Right cardiac atrium (tissue), 5 donors: ENCODE measurements at regions not wholly inside any gene's neighbourhood (a gene's known extent, or its start where the extent isn't known, plus 50 kb on each side); places are given as distances from the start of the nearest gene placed in this dataset.
"Not testable (repeated sequence)": the region's sequence is repeated elsewhere in the genome, so short reads cannot be mapped to it uniquely, and the experiment has no call there.

Experiments
- ATAC-seq, 2 donors: fragments of 200-7000 bp; cut with Tn5 transposase; one replicate each; pipeline versions ENCODE4 v1.8.0 to v1.9.1; 2020; ENCODE audit warnings: moderate library complexity in 2 of 2, mild to moderate bottlenecking in 1 of 2
- DNase-seq, 3 donors: peaks; one replicate each; pipeline ENCODE4 v3.0.0-alpha.2; 2020
- H3K27ac ChIP-seq: one replicate; pipeline ENCODE4 v1.5.1; 2013; ENCODE audit warnings: mild to moderate bottlenecking, low read length, control low read depth, moderate library complexity
- H3K27me3 ChIP-seq: one replicate; pipeline ENCODE4 v1.6.1; 2013; ENCODE audit not compliant: control insufficient read depth, insufficient read depth
- H3K4me1 ChIP-seq: one replicate; pipeline ENCODE4 v1.6.1; 2013; ENCODE audit warnings: low read length; ENCODE audit not compliant: control insufficient read depth, insufficient read depth
- H3K4me3 ChIP-seq: one replicate; pipeline ENCODE4 v1.5.1; 2013; ENCODE audit warnings: low read length, control low read depth
- H3K9me3 ChIP-seq: one replicate; pipeline ENCODE4 v1.6.1; 2013; ENCODE audit warnings: low read length; ENCODE audit not compliant: control insufficient read depth
- WGBS: extraction: QIAGEN DNeasy Blood & Tissue Kit; methylation state at CpG from one replicate; pipeline ENCODE4 v1.1.7; 2013; 5-methylcytosine and 5-hydroxymethylcytosine counted together
- intact Hi-C, 4 donors: fragments of 100-400 bp; cut with DNase I; formaldehyde crosslinking; loops; one replicate each; pipeline versions ENCODE4 v1.11.0 to v1.14.0; 2022 to 2023
- donor health status: healthy with polysubstance abuse.
- donor health status: DM: no; HTN: yes; CAD: no.
- donor health status: DM: no; HTN: no; CAD: no.
- donor health status: DM: no; HTN: yes; CAD: no; lungs with severe emphysema.
- donor health status: DM: yes; HTN: yes; CAD: no.

DNA sequence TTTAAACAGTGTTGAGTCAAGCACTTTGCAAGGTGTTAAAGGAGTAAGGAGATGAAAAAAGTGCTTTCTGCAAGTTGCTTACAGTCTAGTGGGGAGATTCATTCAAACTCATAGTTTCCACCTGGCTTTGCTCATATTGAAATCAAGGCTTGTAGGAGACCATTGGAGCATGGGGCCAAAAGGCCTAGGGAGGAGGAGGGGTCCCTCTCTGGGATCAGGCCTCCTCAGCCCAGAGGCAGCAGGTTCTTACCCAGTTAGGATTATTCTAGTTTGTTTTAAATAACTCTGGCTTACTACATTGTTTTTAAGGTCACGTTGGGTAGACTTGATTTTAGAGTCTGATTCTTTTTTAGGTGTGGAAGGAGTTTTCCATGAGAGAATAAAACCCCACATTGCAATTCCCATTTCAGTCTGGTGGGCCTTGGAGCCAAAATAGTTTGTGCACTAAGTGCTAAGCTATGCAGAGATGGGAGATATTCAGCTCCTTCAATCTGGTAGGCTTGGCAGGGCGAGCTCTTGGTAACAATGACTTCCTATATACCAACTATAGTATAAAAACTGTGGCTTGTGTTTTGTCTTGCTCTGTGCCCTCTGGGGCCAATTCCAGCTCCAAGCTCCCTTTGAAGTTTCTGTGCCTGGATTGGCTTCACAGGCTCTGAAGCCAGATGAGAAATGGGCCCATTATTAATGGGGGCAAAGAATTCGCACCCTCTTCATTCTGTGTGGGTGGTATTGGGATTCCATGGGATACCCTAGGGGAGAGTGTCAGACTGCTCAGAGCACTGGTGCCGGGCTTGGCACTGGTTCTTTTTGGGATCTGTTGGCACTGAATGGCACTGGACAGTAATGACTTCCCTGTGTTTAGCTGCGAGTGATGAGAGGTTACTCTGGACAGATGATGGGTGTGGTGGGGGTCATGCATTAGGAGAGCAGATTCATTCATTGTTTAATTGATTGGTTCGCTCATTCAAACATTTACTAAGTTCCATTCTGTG, 301.1 kb downstream of the MYCN start:
- ATAC-seq = no peak
- Histone ChIP-seq H3K4me1 (no peaks in the 10 kb centered on the region), H3K27ac (no peak overlapping the region), H3K27me3 (no peaks in the 10 kb centered on the region), H3K4me3 (no peak overlapping the region), H3K9me3 (no peaks in the 10 kb centered on the region)
- 83% methylated on average over 6 of the region's 6 CpGs for WGBS
- DNase-seq = no peak
- intact Hi-C loops = no loop called here

DNA sequence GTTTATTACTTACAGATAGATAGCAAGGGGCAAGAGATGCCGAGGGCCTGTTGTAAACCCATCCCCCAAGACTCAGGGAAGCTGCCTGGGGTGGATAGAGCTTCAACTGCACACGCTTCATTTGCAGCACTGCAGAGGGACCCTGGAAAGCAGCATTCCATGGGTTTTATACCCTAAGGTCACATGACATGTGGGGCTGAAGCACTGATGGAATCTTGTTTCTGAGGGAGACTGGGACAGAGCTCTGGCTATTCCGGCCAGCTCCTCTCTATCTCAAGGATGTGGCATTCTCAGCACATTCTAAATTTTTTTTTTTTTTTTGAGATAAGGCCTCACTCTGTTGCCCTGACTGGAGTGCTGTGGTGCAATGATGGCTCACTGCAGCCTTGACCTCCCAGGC, 300.1 kb downstream of the MYCN start:
- H3K4me1 ChIP-seq = peaks cover 2% of the 10 kb centered on the region
- ATAC-seq (no peak), DNase-seq (no peak)
- WGBS = 50% methylated on average over 3 of the region's 3 CpGs
- H3K4me3 ChIP-seq = no peak overlapping the region
- no peaks in the 10 kb centered on the region for H3K27me3 ChIP-seq
- no peaks in the 10 kb centered on the region for H3K9me3 ChIP-seq
- intact Hi-C loops = no loop called here
- H3K27ac ChIP-seq = no peak overlapping the region

DNA sequence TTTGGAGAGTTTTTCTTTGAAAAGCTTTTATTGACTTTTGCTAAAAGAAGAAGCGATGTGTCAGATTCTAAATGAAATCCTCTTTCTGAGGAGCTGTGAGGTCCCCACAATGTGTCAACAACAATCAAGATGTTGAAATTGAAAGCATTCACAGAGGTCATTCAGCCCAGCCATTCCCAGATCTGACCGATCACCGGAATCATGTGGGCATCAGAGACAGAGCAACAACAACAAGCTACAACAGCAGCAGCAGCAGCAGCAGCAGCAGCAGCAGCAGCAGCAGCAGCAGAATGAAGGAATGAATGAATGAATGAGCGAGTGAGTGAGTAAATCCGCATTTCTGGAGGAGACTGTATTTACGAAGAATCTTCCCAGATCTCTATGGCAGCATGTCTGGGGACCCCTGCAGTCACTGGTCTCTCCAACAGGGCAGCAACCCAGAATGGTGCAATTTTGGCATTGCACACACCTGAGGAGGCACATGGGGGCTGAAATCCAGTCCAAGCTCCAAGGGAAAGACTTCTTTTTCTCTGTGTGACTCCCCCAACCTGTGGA, 299.0 kb downstream of the MYCN start:
- WGBS = 87% methylated on average over 6 of the region's 6 CpGs
- no peaks in the 10 kb centered on the region for H3K27me3 ChIP-seq
- H3K4me3 ChIP-seq = no peak overlapping the region
- intact Hi-C loops = no loop called here
- peaks cover 2% of the 10 kb centered on the region for H3K4me1 ChIP-seq
- DNase-seq = no peak
- H3K9me3 ChIP-seq = no peaks in the 10 kb centered on the region
- no peak for ATAC-seq
- H3K27ac ChIP-seq = no peak overlapping the region

DNA sequence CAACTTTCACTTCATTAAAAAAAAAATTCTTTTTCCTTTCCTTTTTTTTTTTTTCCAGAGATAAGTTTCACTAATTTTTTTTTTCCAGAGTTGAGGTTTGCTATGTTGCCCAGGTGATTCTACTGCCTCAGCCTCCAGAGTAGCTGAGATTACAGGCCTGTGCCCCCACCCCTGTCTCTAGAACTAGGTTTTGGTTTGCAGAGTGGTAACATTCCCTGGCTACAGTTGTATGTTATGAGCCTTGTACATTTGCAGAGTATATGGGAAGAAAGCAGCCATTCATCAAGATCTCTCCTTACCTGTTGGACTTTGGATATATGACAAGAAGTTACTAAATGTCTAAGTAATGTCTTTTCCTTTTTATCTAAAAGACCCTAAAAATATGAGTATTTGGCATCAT, 298.4 kb downstream of the MYCN start:
- H3K4me3 ChIP-seq = no peak overlapping the region
- no peak for ATAC-seq

DNA sequence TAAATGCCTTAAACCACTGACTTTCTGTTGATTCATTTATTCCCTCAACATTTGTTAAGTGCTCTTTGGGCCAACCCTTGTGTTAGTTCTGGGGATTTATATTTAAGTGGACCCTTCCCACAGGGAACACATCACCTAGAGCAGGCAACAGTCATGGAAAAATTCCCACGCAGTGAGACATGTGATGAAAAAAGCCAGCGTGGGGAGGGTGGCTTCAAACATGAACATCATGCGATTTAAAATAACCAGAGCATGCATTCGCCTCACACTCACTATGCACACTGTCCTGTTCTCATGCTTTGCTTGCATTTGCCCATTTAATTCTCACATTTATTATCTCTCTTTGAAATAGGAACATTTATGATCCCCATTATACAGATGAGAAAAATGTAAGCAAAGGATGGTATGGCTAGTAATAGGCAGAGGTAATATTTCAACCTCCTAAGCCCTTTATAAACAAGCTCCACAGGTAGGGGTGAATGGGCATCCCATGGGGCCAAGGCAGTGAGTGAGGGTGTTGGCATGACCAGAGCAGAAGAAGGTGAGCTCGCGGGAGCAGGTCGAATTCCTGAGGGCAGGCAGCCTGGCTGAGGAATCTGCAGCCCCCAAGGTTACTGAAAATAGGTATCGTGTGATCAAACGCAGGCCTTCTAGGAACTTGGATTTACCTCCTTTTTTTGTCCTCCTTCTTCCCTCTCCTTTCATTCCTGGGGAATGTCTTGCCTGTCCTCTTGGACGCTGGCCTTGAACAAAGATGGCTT, 297.8 kb downstream of the MYCN start:
- WGBS = 73% methylated on average over 10 of the region's 10 CpGs
- H3K4me1 ChIP-seq = peaks cover 2% of the 10 kb centered on the region
- no peaks in the 10 kb centered on the region for H3K27me3 ChIP-seq
- intact Hi-C loops = no loop called here
- no peaks in the 10 kb centered on the region for H3K9me3 ChIP-seq
- no peak overlapping the region for H3K27ac ChIP-seq
- ATAC-seq (no peak), DNase-seq (no peak)
- H3K4me3 ChIP-seq = no peak overlapping the region

More for the DNA sequence above, 298.4 kb downstream of the MYCN start:
- intact Hi-C loops = no loop called here
- no peak for DNase-seq
- H3K27me3 ChIP-seq = no peaks in the 10 kb centered on the region
- H3K27ac ChIP-seq = no peak overlapping the region
- peaks cover 2% of the 10 kb centered on the region for H3K4me1 ChIP-seq
- no peaks in the 10 kb centered on the region for H3K9me3 ChIP-seq

DNA sequence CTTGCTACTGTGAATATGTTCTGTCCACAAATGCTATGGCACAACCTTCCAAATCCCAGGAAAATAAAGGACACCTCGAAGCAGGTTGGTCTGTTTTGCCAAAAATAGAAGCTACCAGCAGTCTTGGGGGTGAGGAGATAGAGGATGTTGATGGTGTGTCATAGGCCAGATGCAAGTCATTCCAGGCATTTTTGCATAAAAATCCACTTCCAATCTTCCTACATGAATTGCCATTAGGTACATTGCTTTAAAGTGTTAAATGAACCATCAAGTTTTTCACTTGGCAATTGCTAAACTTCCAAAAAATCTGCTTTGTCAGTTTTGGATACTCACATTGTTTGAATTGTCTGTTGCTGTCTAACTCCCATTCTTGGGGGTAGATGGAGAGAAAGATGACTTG, 295.4 kb downstream of the MYCN start:
- intact Hi-C loops = no loop called here
- peaks cover 2% of the 10 kb centered on the region for H3K4me1 ChIP-seq
- no peak overlapping the region for H3K4me3 ChIP-seq
- no peaks in the 10 kb centered on the region for H3K27me3 ChIP-seq
- no peak overlapping the region for H3K27ac ChIP-seq
- no peaks in the 10 kb centered on the region for H3K9me3 ChIP-seq
- DNase-seq (no peak), ATAC-seq (no peak)
- 58% methylated on average over 1 of the region's 1 CpG for WGBS

DNA sequence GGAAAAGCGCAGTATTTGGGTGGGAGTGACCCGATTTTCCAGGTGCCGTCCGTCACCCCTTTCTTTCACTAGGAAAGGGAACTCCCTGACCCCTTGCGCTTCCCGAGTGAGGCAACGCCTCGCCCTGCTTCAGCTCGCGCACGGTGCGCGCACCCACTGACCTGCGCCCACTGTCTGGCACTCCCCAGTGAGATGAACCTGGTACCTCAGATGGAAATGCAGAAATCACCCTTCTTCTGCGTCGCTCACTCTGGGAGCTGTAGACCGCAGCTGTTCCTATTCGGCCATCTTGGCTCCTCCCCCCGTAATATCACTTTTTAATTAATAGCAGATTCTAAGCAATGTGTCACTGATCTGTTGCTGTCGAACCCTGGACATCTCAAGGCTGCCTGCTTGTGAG, 294.9 kb downstream of the MYCN start:
- ATAC-seq, intact Hi-C loops, H3K9me3 ChIP-seq, H3K27me3 ChIP-seq, H3K4me3 ChIP-seq, H3K4me1 ChIP-seq, H3K27ac ChIP-seq, DNase-seq: not testable (repeated sequence)
- 87% methylated on average over 20 of the region's 20 CpGs for WGBS

DNA sequence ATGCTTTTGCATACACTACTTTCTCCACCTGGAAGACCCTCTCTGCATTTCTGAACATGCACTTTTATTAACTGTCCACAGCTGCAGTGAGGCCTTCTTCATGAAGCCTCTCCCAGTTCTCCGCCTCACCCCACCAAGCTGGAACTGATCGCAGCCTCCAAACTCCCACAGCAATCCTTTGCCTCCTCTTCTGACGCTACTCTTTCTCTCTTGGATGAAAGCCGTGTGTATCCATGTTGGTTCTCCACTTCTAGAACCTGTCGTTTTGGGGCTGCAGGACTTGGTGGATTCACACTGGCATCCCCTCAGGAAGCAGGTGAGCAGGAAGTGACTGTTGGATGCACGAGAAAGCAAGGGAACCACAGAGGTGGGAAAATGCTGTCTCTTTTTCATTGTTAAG, 288.6 kb downstream of the MYCN start:
- WGBS = 76% methylated on average over 6 of the region's 6 CpGs
- no peak overlapping the region for H3K4me3 ChIP-seq
- H3K27me3 ChIP-seq = no peaks in the 10 kb centered on the region
- ATAC-seq (no peak), DNase-seq (no peak)
- no peaks in the 10 kb centered on the region for H3K9me3 ChIP-seq
- H3K4me1 ChIP-seq = no peaks in the 10 kb centered on the region
- intact Hi-C loops = no loop called here
- no peak overlapping the region for H3K27ac ChIP-seq

DNA sequence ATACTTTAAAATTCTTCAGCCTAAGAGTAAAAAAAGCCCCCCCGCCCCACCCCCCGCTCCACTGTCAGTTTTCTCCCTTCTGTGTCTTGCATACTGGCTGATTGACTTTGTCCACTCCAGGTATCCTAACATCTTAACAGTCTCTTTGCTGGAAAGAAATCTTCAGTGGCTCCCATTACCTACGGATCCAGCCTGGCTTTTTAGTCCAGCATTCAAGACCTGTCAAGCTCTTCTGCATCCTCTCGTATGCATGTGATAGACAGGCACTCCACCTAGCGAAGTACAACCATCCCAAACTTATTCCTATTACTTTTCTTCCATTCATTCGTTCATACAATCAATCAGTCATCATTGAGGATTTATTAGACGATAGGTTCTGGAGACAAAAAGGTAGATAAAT, 288.1 kb downstream of the MYCN start:
- DNase-seq (no peak), ATAC-seq (no peak)
- Histone ChIP-seq H3K27me3 (no peaks in the 10 kb centered on the region), H3K4me3 (no peak overlapping the region), H3K9me3 (no peaks in the 10 kb centered on the region), H3K4me1 (no peaks in the 10 kb centered on the region), H3K27ac (no peak overlapping the region)
- intact Hi-C loops = no loop called here
- 84% methylated on average over 7 of the region's 7 CpGs for WGBS

DNA sequence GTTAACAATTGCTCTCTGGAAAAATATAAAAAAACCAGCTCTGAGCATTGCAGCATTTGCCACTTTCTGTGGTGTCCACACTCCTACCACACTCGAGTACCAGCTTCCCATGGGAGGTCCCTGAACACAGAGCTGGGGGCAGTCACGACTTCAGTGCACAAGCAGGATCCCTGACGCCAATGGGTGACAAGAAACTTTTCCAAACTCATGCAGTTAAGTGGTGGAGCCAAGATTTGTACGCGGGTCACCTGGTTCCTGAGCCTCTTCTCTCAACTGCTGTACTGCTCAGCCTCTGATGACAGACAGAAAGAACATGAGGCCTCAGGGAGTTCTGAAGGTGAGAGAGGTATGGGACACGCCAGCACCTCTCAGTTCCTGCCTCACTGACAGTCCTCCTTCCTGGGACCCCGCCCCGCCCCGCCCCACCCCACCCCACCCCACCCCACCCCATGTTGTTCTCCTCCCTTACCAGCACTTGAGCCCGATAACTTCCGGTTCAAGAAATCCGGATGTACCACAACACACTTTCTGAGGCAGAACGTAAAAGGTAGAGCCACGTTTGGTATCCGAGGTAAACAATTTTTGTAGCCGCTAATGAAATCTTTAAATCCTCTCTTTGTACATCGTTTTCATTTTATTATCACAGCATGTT, 287.6 kb downstream of the MYCN start:
- Histone ChIP-seq H3K4me1 (no peaks in the 10 kb centered on the region), H3K27ac (no peak overlapping the region), H3K4me3 (no peak overlapping the region), H3K9me3 (no peaks in the 10 kb centered on the region), H3K27me3 (no peaks in the 10 kb centered on the region)
- ATAC-seq (no peak), DNase-seq (no peak)
- intact Hi-C loops = no loop called here
- WGBS = 77% methylated on average over 17 of the region's 17 CpGs
